ENCODE measurements at regions not wholly inside any gene's neighbourhood (a gene's known extent, or its start where the extent isn't known, plus 50 kb on each side); places are given as distances from the start of the nearest gene placed in this dataset.
A peak's percentile ranks its signal among the peaks of the same experiment; 100 is the strongest.

GRCh38 chr10:44326474-44327030, 58.3 kb downstream of the CXCL12 start:
- DNase-seq: no peak

DNA sequence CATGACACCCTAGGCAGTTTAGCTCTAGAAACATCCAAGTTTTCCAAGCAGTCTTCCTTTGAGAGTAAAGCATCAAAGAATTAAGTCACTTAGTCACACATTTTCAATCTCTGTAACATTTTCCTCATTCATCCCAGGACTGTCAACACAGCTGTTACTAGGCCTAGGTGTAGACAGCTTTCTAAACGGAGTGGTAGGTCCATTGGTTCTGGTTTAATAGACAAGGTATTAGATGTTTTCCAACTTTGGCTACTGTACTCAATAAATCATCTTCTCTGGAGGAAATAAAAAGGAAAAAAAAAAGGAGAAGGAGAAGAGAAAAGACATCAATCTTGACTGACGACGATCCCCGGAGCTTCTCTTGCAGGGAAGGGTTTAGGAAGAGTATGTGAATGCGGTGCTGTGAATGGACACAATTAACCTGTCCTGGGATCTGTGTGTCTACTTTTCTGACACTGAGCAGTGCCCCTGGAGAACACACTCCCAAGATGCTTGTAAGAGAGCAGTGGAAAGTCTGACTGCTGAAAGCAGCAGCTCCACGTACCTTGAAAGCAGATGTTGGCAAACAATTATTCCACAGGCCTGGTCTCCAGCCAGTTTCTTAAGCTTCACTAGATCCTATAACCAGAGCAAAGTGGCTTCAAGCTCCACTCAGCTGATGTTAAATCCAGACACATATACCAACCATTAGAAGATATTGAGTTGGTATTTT, 59.1 kb downstream of the CXCL12 start:
- DNase-seq: no peak

DNA sequence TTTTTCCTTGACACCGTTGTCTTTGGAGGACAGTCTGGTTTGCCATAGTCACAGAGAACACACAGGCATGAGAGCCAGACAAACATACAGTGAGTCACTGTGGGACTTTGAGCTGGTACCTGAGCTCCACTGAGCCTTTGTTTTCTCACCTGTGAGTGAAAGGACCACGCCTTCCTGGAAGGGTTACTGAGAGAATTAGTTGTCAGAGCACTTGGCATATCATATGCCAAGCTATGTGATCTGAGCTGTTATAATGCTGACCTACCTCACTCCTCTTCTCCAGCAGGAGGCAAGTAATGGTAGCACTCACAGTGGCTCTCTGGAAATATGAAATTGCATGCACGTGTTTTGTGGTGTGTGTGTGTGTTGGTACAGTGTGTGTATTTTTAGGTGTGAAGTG, 59.7 kb downstream of the CXCL12 start:
- DNase-seq: no peak

DNA sequence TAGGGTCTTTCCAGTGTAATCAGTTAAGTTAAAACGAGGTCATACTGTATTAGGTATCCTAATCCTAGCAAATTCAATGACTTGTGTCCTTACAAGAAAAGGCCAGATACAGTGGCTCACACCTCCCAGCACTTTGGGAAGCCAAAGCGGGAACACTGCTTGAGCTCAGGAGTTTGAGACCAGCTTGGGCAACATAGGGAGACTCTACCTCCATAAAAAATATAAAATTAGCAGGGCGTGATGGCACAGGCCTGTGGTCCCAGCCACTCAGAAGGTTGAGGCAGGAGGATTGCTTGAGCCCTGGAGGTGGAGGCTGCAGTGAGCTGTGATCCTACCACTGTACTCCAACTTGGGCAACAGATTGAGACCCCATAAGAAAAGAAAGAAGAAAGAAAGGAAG, 61.1 kb downstream of the CXCL12 start:
- no peak for DNase-seq

- no peak for DNase-seq
Measured at GRCh38 chr10:44322137-44322536, 62.8 kb downstream of the CXCL12 start.

GRCh38 chr10:44320756-44321155, 64.1 kb downstream of the CXCL12 start:
- no peak for DNase-seq

- DNase-seq: no peak
Measured at GRCh38 chr10:44317856-44318255, 67.0 kb downstream of the CXCL12 start.

- no peak for DNase-seq
Measured at GRCh38 chr10:44316922-44317215, 68.0 kb downstream of the CXCL12 start.

DNA sequence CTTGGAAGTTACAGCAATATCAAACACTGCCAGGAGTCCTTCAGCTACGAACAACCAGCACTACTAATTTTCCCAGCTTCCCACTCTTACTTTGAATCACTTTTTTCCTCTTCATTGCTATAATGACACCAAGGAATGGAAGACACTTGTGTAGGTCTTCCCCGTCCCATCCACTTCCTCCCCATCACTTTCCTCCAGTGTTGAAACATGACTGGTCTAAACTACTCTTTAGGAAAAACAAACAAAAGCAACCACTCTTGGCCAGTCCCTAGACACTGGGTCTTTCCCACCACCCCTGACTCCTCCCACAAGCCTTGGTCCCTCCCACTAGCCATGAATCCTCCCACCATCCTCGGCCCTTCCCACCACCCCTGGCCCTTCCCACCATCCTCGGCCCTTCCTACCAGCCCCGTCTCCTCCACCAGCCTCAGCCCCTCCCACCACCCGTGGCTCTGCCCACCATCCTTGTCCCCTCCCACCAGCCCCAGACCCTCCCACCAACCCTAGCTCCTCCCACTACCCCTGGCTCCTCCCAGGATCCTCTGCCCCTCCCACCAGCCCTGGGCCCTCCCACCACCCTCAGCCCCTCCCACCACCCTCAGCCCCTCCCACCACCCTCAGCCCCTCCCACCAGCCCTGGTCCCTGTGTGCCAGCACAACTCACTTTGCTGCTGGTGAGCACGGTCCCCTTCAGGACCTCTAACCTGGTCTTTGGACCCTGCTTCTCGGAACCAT, 68.5 kb downstream of the CXCL12 start:
- peak; percentile 8 for DNase-seq

DNA sequence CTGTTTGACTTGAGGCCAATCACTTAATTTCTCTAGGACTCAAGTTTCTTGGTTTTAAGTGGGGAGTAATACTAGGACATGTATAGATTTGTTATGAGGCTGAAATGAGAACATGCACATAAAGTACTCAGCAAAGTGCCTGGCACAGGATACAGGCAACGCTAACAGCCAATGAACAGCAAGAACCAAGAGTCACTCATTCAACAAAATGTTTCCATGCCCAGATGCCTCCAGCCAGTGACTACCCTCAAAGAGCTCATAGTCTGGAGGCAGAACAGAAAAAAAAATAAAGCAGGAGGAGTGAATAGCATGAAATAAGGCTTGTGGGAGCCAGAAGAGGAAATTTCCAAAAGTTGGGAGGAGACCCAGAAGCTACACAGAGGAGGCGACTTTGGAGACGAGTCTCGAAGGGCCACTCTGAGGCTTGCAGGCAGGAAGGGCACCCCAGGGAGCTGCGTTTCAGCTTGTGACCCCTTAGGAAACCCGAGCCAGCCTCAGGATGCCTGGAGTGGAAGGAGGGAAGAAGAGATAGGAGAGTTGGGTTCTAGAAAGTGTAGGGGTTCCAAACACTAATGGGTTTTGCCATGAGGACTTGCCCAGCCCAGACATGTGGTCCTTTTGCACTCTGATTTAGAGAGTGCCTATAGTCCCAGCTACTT, 70.0 kb downstream of the CXCL12 start:
- no peak for DNase-seq

- no peak for DNase-seq
Measured at GRCh38 chr10:44313761-44314165, 71.1 kb downstream of the CXCL12 start.

GRCh38 chr10:44312401-44312800, 72.5 kb downstream of the CXCL12 start:
- DNase-seq: no peak

DNA sequence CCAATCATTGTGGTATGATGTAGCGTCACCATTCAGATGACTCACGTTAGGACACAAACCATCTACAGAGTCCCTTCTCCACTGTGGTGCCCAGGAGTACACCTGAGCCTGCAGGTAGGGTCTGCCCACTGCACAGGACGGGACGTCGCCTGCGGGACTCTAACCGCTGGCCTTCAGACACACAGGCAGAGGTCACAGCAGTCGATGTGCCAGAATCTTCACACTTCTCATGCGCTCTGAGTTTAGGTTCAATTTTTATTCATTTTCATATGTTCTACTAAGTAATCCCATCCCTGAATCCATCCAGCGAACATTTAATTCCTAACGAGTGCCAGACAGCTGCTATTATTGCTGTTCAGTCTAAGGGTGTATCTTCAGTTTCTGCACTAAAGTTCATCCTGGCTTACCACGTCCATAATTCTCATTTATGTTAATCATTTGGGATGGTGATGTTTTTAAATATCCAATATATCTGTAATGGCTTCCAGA, 73.3 kb downstream of the CXCL12 start:
- DNase-seq: no peak

- peak; percentile 64 for DNase-seq
Measured at GRCh38 chr10:44310762-44311562, 73.9 kb downstream of the CXCL12 start.

GRCh38 chr10:44309939-44310761, 74.7 kb downstream of the CXCL12 start:
- DNase-seq: no peak

DNA sequence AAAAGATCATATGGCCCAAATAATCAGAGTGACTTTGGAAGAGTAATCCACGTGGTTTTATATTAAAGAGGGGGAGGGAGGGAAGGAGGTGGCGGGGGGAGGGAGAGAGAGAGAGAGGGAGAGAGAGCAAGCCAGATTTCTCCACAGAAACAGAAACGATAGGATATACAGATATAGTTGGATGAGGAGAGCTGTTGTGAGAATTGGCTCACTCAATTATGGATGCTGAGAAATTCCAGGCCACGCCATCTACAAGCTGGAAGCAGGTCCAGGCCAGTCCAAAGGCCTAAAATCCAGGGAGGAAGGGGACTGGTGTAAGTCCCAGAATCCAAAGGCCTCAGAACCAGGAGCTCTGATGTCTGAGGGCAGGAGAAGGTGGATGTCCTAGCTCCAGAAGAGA, 75.5 kb downstream of the CXCL12 start:
- DNase-seq: no peak

- DNase-seq: no peak
Measured at GRCh38 chr10:44308935-44309334, 76.0 kb downstream of the CXCL12 start.

GRCh38 chr10:44307691-44308090, 77.2 kb downstream of the CXCL12 start:
- DNase-seq: no peak

GRCh38 chr10:44306762-44307161, 78.1 kb downstream of the CXCL12 start:
- no peak for DNase-seq

DNA sequence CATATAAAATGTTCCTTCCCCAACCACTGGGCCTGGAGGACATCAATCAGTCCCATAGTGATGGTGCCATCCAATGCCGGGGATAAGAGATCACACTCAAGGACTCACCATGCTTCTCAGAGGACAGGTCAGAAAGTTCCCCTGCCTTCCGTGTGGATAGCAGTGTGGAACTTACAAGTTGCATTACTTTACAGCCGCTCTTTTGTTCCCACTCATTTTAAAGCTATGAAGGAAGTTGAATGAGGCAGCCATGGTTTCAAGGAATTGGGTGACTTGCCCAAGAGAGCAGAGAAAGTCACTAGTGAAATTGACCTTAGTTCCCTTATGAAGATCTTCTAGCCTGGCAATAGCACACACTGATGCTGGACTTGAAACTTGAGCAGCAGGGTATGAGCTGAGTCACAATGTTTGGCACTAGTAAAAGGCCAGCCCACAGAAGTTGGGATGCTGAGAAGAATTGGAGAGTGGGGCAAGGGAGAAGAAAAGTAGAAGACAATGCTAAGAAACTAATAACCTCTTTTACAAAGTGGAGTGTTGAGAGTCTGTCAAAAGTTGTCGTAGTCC, 78.7 kb downstream of the CXCL12 start:
- DNase-seq: no peak

DNA sequence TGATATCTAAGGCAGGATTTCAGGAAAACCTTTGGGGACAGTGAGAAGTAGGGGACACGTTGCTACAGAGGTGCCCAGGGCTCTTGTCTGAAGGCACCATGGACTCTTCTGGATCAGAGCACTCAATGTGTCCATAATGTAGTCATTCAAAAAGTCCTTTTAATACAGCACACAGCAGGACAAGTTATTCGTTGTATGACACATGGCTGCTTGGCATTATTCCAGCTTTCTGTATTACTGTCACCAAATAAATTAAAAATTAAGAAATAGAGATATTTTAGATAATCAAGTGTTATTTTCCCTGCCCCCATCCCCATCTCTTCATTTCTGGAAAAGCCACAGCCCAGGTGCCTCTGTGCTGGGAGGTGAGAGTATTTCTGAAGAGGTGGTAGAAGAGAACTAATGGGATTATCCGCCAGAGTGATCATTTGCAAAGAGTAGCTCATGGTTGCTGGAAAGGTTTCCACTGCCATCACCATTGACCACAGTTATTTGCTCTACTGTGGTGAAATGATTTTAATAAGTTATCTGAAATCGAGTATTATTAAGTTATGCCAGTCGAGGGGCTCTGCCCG, 83.0 kb downstream of the CXCL12 start:
- no peak for DNase-seq

All from inflammatory macrophage treated with lipopolysaccharide for 4 hours (primary cell).